ENCODE measurements at regions not wholly inside any gene's neighbourhood (a gene's known extent, or its start where the extent isn't known, plus 50 kb on each side); places are given as distances from the start of the nearest gene placed in this dataset.

- TF ChIP-seq CBX8 (IDR thresholded peaks at IDR 0.05): no peak
- no peak for TF ChIP-seq SMC3 (IDR thresholded peaks at IDR 0.05)
- TF ChIP-seq RCOR1 (IDR thresholded peaks at IDR 0.05; ENCODE audit: low read depth, low read length): no peak
- no peak for TF ChIP-seq POLR2AphosphoS2 (conservative IDR thresholded peaks at IDR 0.05; ENCODE audit: low read length)
- no peak for TF ChIP-seq CTCF (IDR thresholded peaks at IDR 0.05)
- no peak for TF ChIP-seq PBX3 (IDR thresholded peaks at IDR 0.05)
- TF ChIP-seq EHMT2 (IDR thresholded peaks at IDR 0.05; ENCODE audit: low read depth): no peak
- TF ChIP-seq POLR2A (IDR thresholded peaks at IDR 0.05; ENCODE audit: low read length): no peak
- no peak for TF ChIP-seq USF2 (IDR thresholded peaks at IDR 0.05)
- no peak for TF ChIP-seq HOXA7 (CRISPR knock-in tag; IDR thresholded peaks at IDR 0.05)
- no peak for TF ChIP-seq PHF8 (IDR thresholded peaks at IDR 0.05; ENCODE audit: borderline replicate concordance, low read depth)
- TF ChIP-seq ZFP36 (IDR thresholded peaks at IDR 0.05; ENCODE audit: borderline replicate concordance, partially characterized antibody): no peak
- TF ChIP-seq FOSL2 (IDR thresholded peaks at IDR 0.05): no peak
- no peak for TF ChIP-seq FOSL2 (CRISPR knock-in tag; IDR thresholded peaks at IDR 0.05)
Measured at GRCh38 chr5:178797101-178797521, 62.6 kb upstream of the ZNF354B start.
